HCT116 (cell line): ENCODE measurements at regions not wholly inside any gene's neighbourhood (a gene's known extent, or its start where the extent isn't known, plus 50 kb on each side); places are given as distances from the start of the nearest gene placed in this dataset.

Experiments
- ATAC-seq: fragments of 200-7000 bp; cut with Tn5 transposase; 2 replicates; pipeline ENCODE4 v1.9.1; 2020; ENCODE audit warnings: mild to moderate bottlenecking, moderate library complexity
- BruUV-seq: library from RNA; stranded (reverse); fragments of 400-500 nt; replicated peaks from 2 replicates; lab custom pipeline; 2021; lab: Mats Ljungman, UMichigan
- CTCF ChIA-PET: fragments of 300-600 bp; sonication (Branson Sonifier 250); formaldehyde crosslinking; loops from one replicate; lab custom pipeline; 2021; ENCODE audit warnings: antibody characterized with exemption; lab: Charles Lee
- POLR2A ChIA-PET: fragments of 300-600, 350-600 bp; sonication (Branson Sonifier 250); formaldehyde crosslinking; loops from one replicate; lab custom pipeline; 2021; ENCODE audit warnings: antibody characterized with exemption; lab: Charles Lee
- RAD21 ChIA-PET, 2 experiments: fragments of 300-600 bp; sonication (Branson Sonifier 250); formaldehyde crosslinking; loops; one replicate each; lab custom pipeline; 2023; ENCODE audit warnings: low total read pairs in 2 of 2; ENCODE audit not compliant: uncharacterized antibody in 2 of 2, unreplicated experiment in 2 of 2, low non-redundant PET in 1 of 2; lab: Charles Lee
- DNase-seq: peaks from one replicate; pipeline ENCODE4 v3.0.0-alpha.2; 2010; ENCODE audit warnings: low read depth, low spot score
- H2AFZ ChIP-seq: fragments of 200-600 bp; shearing (Covaris generic), sonication (generic); 2 replicates; pipeline ENCODE4 v1.6.1; 2017; ENCODE audit warnings: low read depth, mixed run types, mixed read lengths, antibody characterized with exemption, low read length; ENCODE audit not compliant: poor library complexity, severe bottlenecking
- H3K27ac ChIP-seq: 2 replicates; pipeline ENCODE4 v1.5.1; 2012; ENCODE audit warnings: low read depth, low read length
- H3K27me3 ChIP-seq: fragments of 200-600 bp; sonication (generic); 2 replicates; pipeline ENCODE4 v1.6.1; 2016; ENCODE audit warnings: mixed run types, low read length, mixed read lengths; ENCODE audit not compliant: insufficient read depth
- H3K36me3 ChIP-seq, 2 experiments: fragments of 200-500 bp in 1 of 2; fragments of 200-600 bp in 1 of 2; sonication (Bioruptor generic) in 1 of 2; sonication (generic) in 1 of 2; 2 replicates each; pipeline versions ENCODE4 v1.5.1 to v1.6.1; 2014 to 2016; ENCODE audit warnings: low read length in 2 of 2, inconsistent platforms in 1 of 2, mixed read lengths in 1 of 2, mixed run types in 1 of 2; ENCODE audit not compliant: insufficient read depth in 2 of 2, control insufficient read depth in 1 of 2
- H3K4me1 ChIP-seq, 2 experiments: fragments of 200-600 bp in 1 of 2; sonication (generic) in 1 of 2; 2 replicates each; pipeline versions ENCODE4 v1.5.1 to v1.6.1; 2012 to 2017; ENCODE audit warnings: low read length in 2 of 2, inconsistent platforms in 1 of 2, mild to moderate bottlenecking in 1 of 2, mixed read lengths in 1 of 2, mixed run types in 1 of 2, moderate library complexity in 1 of 2; ENCODE audit not compliant: insufficient read depth in 2 of 2, control insufficient read depth in 1 of 2
- H3K4me2 ChIP-seq: fragments of 200-600 bp; sonication (generic); 2 replicates; pipeline ENCODE4 v1.6.1; 2017; ENCODE audit warnings: mixed run types, low read length, mixed read lengths
- H3K4me3 ChIP-seq, 2 experiments: fragments of 200-600 bp in 1 of 2; sonication (generic) in 1 of 2; replicated peaks in 1 of 2; 2 replicates each; pipeline ENCODE4 v1.5.1; 2011 to 2016; ENCODE audit warnings: low read length in 2 of 2, control low read depth in 1 of 2, low read depth in 1 of 2, mild to moderate bottlenecking in 1 of 2, mixed read lengths in 1 of 2, mixed run types in 1 of 2
- H3K79me2 ChIP-seq: fragments of 200-600 bp; sonication (generic); 2 replicates; pipeline ENCODE4 v1.6.1; 2017; ENCODE audit warnings: mild to moderate bottlenecking, mixed run types, low read length, moderate library complexity, mixed read lengths; ENCODE audit not compliant: insufficient read depth
- H3K9ac ChIP-seq: fragments of 200-600 bp; sonication (generic); 2 replicates; pipeline ENCODE4 v1.6.1; 2016; ENCODE audit warnings: low read length, mixed read lengths
- H3K9me2 ChIP-seq: fragments of 200-600 bp; sonication (generic), shearing (Covaris generic); 2 replicates; pipeline ENCODE4 v1.6.1; 2017; ENCODE audit warnings: mixed run types, mild to moderate bottlenecking, moderate library complexity; ENCODE audit not compliant: insufficient read depth
- H3K9me3 ChIP-seq, 2 experiments: fragments of 200-500 bp in 1 of 2; fragments of 200-600 bp in 1 of 2; sonication (Bioruptor generic) in 1 of 2; sonication (generic) in 1 of 2; 2 replicates each; pipeline ENCODE4 v1.6.1; 2014 to 2017; ENCODE audit warnings: low read length in 2 of 2, mixed read lengths in 2 of 2, inconsistent platforms in 1 of 2, low read depth in 1 of 2, mild to moderate bottlenecking in 1 of 2, mixed run types in 1 of 2, moderate library complexity in 1 of 2; ENCODE audit not compliant: control insufficient read depth in 1 of 2, insufficient read depth in 1 of 2
- H4K20me1 ChIP-seq: fragments of 200-600 bp; sonication (generic), shearing (Covaris generic); 2 replicates; pipeline ENCODE4 v1.6.1; 2017; ENCODE audit warnings: mixed run types, mild to moderate bottlenecking, moderate library complexity; ENCODE audit not compliant: insufficient read depth
- EGR1 ChIP-seq: IDR thresholded peaks from 2 replicates; pipeline ENCODE4 v1.6.1; 2012; ENCODE audit warnings: low read depth
- EZH2 ChIP-seq: fragments of 200-600 bp; sonication (generic); IDR thresholded peaks from 2 replicates; pipeline ENCODE4 v1.6.1; 2017; ENCODE audit warnings: antibody characterized with exemption, mixed run types
- FOSL1 ChIP-seq: IDR thresholded peaks from 2 replicates; pipeline ENCODE4 v1.6.1; 2012; ENCODE audit warnings: low read depth
- JUND ChIP-seq: IDR thresholded peaks from 2 replicates; pipeline ENCODE4 v1.6.1; 2012
- POLR2A ChIP-seq: IDR thresholded peaks from 2 replicates; pipeline ENCODE4 v1.7.0; 2011; ENCODE audit warnings: borderline replicate concordance; ENCODE audit not compliant: insufficient read depth, insufficient read length; ENCODE audit errors: extremely low read depth
- POLR2AphosphoS5 ChIP-seq: IDR thresholded peaks from 2 replicates; pipeline ENCODE4 v1.6.1; 2011; ENCODE audit warnings: mild to moderate bottlenecking, low read depth, low read length, moderate library complexity
- RAD21 ChIP-seq: IDR thresholded peaks from 2 replicates; pipeline ENCODE4 v1.6.1; 2012; ENCODE audit warnings: low read depth, mild to moderate bottlenecking
- SIN3A ChIP-seq: IDR thresholded peaks from 2 replicates; pipeline ENCODE4 v1.6.1; 2012; ENCODE audit warnings: low read depth
- SP1 ChIP-seq: IDR thresholded peaks from 2 replicates; pipeline ENCODE4 v1.6.1; 2012; ENCODE audit warnings: low read depth
- SRF ChIP-seq: IDR thresholded peaks from 2 replicates; pipeline ENCODE4 v1.6.1; 2012; ENCODE audit warnings: low read depth
- YY1 ChIP-seq: IDR thresholded peaks from 2 replicates; pipeline ENCODE4 v1.6.1; 2011; ENCODE audit warnings: low read length, low read depth, moderate library complexity, mild to moderate bottlenecking; ENCODE audit not compliant: insufficient replicate concordance; ENCODE audit errors: extremely low read depth
- ZFX ChIP-seq: fragments of 450-650 bp; IDR thresholded peaks from 2 replicates; pipeline ENCODE4 v1.6.1; 2017
- ZNF274 ChIP-seq: fragments of 200-500 bp; sonication (Bioruptor generic); IDR thresholded peaks from 2 replicates; pipeline ENCODE4 v1.6.1; 2014; ENCODE audit warnings: mild to moderate bottlenecking, low read depth, low read length, inconsistent platforms
- intact Hi-C: fragments of 100-400 bp; cut with micrococcal nuclease; formaldehyde crosslinking; loops from 2 replicates; pipeline ENCODE4 v1.10.0; 2022
- TF ChIP-seq, protein P1 (sequence below): IDR thresholded peaks from 2 replicates; pipeline ENCODE4 v1.6.1; 2012; ENCODE audit warnings: low read depth
- TF ChIP-seq, protein P2 (sequence below), 3 experiments: fragments of 200-600 bp in 1 of 3; sonication (generic) in 1 of 3; IDR thresholded peaks in 2 of 3; conservative IDR thresholded peaks in 1 of 3; 2 replicates each; pipeline ENCODE4 v1.5.1; 2012 to 2017; ENCODE audit warnings: low read depth in 2 of 3, low read length in 2 of 3, antibody characterized with exemption in 1 of 3, borderline replicate concordance in 1 of 3, control low read depth in 1 of 3, mild to moderate bottlenecking in 1 of 3, mixed read lengths in 1 of 3, mixed run types in 1 of 3, moderate library complexity in 1 of 3; ENCODE audit not compliant: insufficient read depth in 1 of 3

DNA sequence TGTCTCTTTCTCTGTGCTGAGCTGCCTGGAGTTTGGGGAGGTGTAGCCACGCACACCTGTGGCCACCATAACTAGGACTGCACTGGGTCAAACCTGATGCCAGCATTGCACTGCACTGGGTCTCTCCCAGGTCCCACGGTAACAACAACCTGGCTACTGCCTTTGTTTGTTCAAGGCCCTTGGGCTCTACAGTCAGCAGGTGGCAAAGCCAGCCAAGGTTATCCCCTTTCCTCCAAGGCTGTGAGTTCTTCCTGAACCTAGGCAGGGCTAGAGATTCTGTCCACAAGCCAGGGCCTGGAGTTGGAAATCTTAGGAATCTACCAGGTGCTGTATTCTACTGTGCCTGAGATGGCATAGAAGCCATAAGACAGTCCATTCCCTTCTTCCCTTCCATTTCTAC, 126.7 kb upstream of the MAGEE2 start:
- intact Hi-C loops = no loop called here

More for the DNA sequence above, 126.7 kb upstream of the MAGEE2 start:
- ChIA-PET POLR2A (no interaction called here), RAD21 (no interaction called here), CTCF (no interaction called here)
- Histone ChIP-seq H3K79me2 (no peaks in the 10 kb centered on the region), H3K9me2 (no peaks in the 10 kb centered on the region), H3K9me3 (no peaks in the 10 kb centered on the region), H4K20me1 (no peaks in the 10 kb centered on the region), H3K9ac (no peak overlapping the region), H2AFZ (no peak overlapping the region), H3K27me3 (no peaks in the 10 kb centered on the region), H3K27ac (no peak overlapping the region), H3K36me3 (no peaks in the 10 kb centered on the region), H3K4me3 (no peak overlapping the region), H3K4me2 (no peak overlapping the region), H3K4me1 (no peaks in the 10 kb centered on the region)
- no TSS peak for BruUV-seq
- TF ChIP-seq SRF (no peak), YY1 (no peak), RAD21 (no peak), EZH2 (no peak), ZNF274 (no peak), FOSL1 (no peak), POLR2A (no peak), ZFX (no peak), SIN3A (no peak), EGR1 (no peak), POLR2AphosphoS5 (no peak), SP1 (no peak), JUND (no peak)
- TF ChIP-seq, protein P1, sequence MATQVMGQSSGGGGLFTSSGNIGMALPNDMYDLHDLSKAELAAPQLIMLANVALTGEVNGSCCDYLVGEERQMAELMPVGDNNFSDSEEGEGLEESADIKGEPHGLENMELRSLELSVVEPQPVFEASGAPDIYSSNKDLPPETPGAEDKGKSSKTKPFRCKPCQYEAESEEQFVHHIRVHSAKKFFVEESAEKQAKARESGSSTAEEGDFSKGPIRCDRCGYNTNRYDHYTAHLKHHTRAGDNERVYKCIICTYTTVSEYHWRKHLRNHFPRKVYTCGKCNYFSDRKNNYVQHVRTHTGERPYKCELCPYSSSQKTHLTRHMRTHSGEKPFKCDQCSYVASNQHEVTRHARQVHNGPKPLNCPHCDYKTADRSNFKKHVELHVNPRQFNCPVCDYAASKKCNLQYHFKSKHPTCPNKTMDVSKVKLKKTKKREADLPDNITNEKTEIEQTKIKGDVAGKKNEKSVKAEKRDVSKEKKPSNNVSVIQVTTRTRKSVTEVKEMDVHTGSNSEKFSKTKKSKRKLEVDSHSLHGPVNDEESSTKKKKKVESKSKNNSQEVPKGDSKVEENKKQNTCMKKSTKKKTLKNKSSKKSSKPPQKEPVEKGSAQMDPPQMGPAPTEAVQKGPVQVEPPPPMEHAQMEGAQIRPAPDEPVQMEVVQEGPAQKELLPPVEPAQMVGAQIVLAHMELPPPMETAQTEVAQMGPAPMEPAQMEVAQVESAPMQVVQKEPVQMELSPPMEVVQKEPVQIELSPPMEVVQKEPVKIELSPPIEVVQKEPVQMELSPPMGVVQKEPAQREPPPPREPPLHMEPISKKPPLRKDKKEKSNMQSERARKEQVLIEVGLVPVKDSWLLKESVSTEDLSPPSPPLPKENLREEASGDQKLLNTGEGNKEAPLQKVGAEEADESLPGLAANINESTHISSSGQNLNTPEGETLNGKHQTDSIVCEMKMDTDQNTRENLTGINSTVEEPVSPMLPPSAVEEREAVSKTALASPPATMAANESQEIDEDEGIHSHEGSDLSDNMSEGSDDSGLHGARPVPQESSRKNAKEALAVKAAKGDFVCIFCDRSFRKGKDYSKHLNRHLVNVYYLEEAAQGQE = no peak
- TF ChIP-seq, protein P2, sequence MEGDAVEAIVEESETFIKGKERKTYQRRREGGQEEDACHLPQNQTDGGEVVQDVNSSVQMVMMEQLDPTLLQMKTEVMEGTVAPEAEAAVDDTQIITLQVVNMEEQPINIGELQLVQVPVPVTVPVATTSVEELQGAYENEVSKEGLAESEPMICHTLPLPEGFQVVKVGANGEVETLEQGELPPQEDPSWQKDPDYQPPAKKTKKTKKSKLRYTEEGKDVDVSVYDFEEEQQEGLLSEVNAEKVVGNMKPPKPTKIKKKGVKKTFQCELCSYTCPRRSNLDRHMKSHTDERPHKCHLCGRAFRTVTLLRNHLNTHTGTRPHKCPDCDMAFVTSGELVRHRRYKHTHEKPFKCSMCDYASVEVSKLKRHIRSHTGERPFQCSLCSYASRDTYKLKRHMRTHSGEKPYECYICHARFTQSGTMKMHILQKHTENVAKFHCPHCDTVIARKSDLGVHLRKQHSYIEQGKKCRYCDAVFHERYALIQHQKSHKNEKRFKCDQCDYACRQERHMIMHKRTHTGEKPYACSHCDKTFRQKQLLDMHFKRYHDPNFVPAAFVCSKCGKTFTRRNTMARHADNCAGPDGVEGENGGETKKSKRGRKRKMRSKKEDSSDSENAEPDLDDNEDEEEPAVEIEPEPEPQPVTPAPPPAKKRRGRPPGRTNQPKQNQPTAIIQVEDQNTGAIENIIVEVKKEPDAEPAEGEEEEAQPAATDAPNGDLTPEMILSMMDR (IDR thresholded peaks at IDR 0.05 in 2 of 3, conservative IDR thresholded peaks at IDR 0.05 in 1 of 3; ENCODE audit: borderline replicate concordance in 1 of 3, insufficient read depth in 1 of 3, low read depth in 2 of 3, low read length in 2 of 3) = no peak
- ATAC-seq (no peak), DNase-seq (no peak)
